ENCODE measurements at regions not wholly inside any gene's neighbourhood (a gene's known extent, or its start where the extent isn't known, plus 50 kb on each side); places are given as distances from the start of the nearest gene placed in this dataset.

DNA sequence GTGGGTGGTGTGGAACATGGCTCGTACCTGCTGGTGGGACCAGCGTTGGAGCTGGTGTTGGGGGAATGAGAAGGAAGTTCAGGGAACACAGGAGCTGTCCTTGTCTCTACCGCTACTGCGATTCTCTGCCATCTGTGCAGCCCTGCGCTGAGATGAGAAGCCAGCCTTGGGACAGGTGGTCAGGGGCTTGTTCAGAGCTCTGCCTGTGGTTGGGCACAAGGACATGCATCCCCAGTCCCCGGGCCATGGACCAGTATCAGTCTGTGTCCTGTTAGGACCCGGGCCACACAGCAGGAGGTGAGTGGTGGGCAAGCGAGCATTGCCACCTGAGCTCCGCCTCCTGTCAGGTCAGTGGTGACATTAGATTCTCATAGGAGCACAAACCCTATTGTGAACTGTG is 164.4 kb downstream of the TSN start:
- TF ChIP-seq, protein P1, sequence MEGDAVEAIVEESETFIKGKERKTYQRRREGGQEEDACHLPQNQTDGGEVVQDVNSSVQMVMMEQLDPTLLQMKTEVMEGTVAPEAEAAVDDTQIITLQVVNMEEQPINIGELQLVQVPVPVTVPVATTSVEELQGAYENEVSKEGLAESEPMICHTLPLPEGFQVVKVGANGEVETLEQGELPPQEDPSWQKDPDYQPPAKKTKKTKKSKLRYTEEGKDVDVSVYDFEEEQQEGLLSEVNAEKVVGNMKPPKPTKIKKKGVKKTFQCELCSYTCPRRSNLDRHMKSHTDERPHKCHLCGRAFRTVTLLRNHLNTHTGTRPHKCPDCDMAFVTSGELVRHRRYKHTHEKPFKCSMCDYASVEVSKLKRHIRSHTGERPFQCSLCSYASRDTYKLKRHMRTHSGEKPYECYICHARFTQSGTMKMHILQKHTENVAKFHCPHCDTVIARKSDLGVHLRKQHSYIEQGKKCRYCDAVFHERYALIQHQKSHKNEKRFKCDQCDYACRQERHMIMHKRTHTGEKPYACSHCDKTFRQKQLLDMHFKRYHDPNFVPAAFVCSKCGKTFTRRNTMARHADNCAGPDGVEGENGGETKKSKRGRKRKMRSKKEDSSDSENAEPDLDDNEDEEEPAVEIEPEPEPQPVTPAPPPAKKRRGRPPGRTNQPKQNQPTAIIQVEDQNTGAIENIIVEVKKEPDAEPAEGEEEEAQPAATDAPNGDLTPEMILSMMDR (IDR thresholded peaks at IDR 0.05; ENCODE audit: low read depth, low read length): no peak
- no peak for DNase-seq (ENCODE audit: extremely low read depth, low read depth)

DNA sequence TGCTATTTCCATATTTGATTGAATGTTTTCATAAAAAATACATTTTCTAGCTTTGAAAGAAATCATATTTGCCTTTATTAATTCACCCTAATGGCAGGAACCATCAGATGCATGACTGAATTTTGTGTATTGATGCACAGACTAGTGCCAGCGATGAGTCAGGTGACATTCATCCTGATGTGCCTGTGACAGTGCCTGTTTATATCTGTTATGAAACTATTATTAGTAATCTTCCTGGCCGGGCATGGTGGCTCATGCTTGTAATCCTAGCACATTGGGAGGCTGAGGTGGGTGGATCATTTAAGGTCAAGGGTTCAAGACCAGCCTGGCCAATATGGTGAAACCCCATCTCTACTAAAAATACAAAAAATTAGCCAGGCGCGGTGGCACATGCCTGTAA is 170.0 kb downstream of the TSN start:
- no peak for DNase-seq (ENCODE audit: extremely low read depth, low read depth)
- TF ChIP-seq, protein P1 (IDR thresholded peaks at IDR 0.05; ENCODE audit: low read depth, low read length): no peak

DNA sequence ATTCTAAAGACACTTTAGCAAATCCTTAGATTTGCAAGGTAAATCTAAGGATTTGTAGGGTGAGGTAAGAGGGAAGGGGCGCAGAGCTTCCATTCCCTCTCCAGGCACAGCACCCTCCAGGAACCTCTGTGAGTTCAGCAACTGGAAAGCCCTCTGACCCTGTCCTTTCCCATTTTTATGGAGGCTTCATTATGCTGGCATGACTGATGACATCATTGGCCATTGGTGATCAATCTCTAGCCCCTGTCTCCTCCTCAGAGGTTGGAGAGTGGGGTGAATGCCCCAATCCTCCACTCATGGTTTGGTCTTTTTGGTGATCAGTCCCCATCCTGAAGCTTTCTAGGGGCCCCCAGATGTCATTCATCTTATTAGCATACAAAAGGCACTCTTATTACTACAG is 187.8 kb downstream of the TSN start:
- no peak for DNase-seq (ENCODE audit: extremely low read depth, low read depth)
- TF ChIP-seq, protein P1 (IDR thresholded peaks at IDR 0.05; ENCODE audit: low read depth, low read length): no peak

DNA sequence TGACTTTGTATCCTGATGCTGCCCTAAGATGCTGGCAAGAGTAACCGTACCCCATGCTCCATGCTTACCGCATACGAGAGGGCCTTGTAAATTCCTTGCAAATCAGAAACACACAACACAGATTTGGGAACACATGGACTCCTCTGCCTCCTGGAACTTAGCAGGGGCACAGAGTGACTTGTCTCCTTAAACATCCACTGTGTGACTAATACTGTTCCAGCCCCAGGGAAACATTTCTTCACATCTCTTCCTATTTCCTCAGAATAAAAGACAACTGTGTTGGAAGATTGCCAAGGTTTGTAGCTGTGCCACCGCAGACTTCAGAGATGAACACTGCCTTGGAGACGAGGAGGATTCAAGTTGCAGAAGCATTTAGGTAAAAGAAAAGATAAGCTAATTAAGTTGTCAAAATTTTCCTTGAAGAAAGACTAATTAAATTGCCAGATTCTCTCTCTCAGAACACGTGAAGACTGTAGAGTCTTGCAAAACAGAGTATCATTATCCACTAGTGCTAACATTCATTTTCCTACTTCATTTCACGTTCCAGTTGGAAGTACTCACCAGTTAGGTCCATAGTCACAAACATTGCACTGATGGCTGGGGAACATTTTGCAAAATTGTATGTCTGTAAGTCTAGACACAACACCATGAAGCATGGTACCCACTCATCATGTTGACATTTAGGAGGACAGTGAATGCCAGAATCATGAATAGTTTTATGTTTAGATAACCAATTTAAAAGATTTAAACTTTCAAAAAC is 188.8 kb downstream of the TSN start:
- DNase-seq (ENCODE audit: extremely low read depth, low read depth): peak; percentile 59

DNA sequence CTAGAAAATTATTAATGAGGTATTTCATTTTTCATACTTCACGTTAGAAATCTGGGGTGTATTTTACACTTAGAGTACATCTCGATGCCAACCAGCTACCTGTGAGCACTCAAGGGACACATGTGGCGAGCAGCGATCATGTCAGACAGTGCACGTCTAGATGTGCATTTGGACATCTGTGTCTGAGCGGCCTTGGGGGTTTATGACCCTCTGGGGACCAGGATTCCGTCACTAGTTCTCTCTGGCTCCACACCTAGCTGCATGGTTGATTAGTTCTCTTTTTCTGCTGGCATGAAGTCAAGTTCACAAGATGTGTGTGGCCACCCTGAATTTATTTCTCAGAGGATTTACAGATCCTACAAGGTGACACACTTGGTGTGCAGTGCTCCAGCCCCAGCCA is 192.2 kb downstream of the TSN start:
- TF ChIP-seq, protein P1 (IDR thresholded peaks at IDR 0.05; ENCODE audit: low read depth, low read length): no peak
- DNase-seq (ENCODE audit: extremely low read depth, low read depth): no peak

More for the DNA sequence above, 188.8 kb downstream of the TSN start:
- TF ChIP-seq, protein P1 (IDR thresholded peaks at IDR 0.05; ENCODE audit: low read depth, low read length): no peak

DNA sequence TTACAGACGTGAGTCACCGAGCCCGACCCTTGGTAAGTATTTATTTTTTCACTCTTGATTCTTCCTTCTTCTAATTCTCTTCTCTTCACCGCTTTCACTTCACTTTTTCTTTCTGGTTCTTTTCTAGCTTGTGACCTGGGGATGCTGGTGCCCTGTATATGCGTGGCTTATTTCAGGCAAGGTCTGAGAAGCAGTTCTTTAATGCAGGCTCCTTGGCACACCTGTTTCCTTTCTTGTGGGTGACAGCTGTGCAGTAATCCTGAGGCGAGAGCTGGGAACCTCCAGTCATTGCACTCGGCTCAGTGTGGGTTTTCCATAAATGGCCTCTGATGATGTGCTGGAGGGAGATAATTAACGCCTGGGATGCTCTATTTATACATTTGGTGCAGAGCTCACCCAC is 193.8 kb downstream of the TSN start:
- TF ChIP-seq, protein P1 (IDR thresholded peaks at IDR 0.05; ENCODE audit: low read depth, low read length): no peak
- no peak for DNase-seq (ENCODE audit: extremely low read depth, low read depth)

DNA sequence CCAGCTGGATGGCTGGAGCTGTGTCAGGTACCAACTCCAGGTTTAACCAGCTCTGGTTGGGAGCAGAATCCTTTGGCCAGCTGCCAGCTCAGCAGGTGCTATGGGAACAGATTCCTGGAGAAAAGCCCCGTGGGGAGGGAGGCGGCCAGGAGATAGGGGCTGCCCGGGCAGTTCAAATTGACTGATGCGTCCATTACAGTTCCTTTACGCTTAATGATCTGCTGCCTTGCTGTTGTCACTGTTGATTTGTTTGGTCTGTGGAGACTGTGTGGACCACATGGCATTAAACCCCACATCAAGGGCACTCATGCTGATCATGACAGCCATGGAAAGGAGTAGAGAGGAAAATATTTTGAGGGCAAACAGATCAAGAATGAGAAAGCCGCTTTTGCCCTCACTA is 200.0 kb downstream of the TSN start:
- no peak for DNase-seq (ENCODE audit: extremely low read depth, low read depth)
- TF ChIP-seq, protein P1 (IDR thresholded peaks at IDR 0.05; ENCODE audit: low read depth, low read length): no peak
